Naive thymus-derived CD4-positive, alpha-beta T cell (primary cell): ENCODE measurements at regions not wholly inside any gene's neighbourhood (a gene's known extent, or its start where the extent isn't known, plus 50 kb on each side); places are given as distances from the start of the nearest gene placed in this dataset.

Experiments
- ATAC-seq: fragments of 150-1000 bp; cut with Tn5 transposase; 2 replicates; pipeline ENCODE4 v1.10.0; 2021; ENCODE audit warnings: mild to moderate bottlenecking, moderate library complexity
- CTCF ChIA-PET: fragments of 350-600 bp; sonication (Branson Sonifier 250); formaldehyde crosslinking; loops from one replicate; lab custom pipeline; 2021; ENCODE audit warnings: antibody characterized with exemption; lab: Charles Lee
- POLR2A ChIA-PET: fragments of 350-600 bp; sonication (Branson Sonifier 250); formaldehyde crosslinking; loops from one replicate; lab custom pipeline; 2021; ENCODE audit warnings: antibody characterized with exemption, inconsistent platforms; lab: Charles Lee
- DNase-seq, 9 donors: peaks; one replicate each; pipeline versions ENCODE4 v3.0.0 to v3.0.0-alpha.2; 2020 to 2022; ENCODE audit warnings: mixed read lengths in 1 of 9
- H3K27ac ChIP-seq: one replicate; pipeline ENCODE4 v1.7.0; 2013; ENCODE audit warnings: mild to moderate bottlenecking, low read depth, low read length, moderate library complexity
- H3K27me3 ChIP-seq, 2 donors: one replicate each; pipeline ENCODE4 v1.7.0; 2013; ENCODE audit warnings: low read length in 2 of 2, mild to moderate bottlenecking in 2 of 2, moderate library complexity in 2 of 2; ENCODE audit not compliant: control insufficient read depth in 2 of 2, insufficient read depth in 2 of 2
- H3K36me3 ChIP-seq, 3 experiments: 1 replicate in 2 of 3; 2 replicates in 1 of 3; pipeline ENCODE4 v1.7.0; 2013; ENCODE audit warnings: low read length in 3 of 3, mild to moderate bottlenecking in 3 of 3, moderate library complexity in 1 of 3; ENCODE audit not compliant: insufficient read depth in 3 of 3, control insufficient read depth in 2 of 3
- H3K4me1 ChIP-seq, 2 donors: one replicate each; pipeline ENCODE4 v1.7.0; 2013; ENCODE audit warnings: low read length in 2 of 2, mild to moderate bottlenecking in 2 of 2, moderate library complexity in 1 of 2; ENCODE audit not compliant: control insufficient read depth in 2 of 2, insufficient read depth in 2 of 2
- H3K4me3 ChIP-seq: 2 replicates; pipeline ENCODE4 v1.7.0; 2013; ENCODE audit warnings: mild to moderate bottlenecking, low read length
- H3K9me3 ChIP-seq, 3 experiments: 1 replicate in 2 of 3; 2 replicates in 1 of 3; pipeline ENCODE4 v1.7.0; 2013; ENCODE audit warnings: low read length in 3 of 3; ENCODE audit not compliant: control insufficient read depth in 2 of 3
- H3K27ac Mint-ChIP-seq, 9 donors: one replicate each; pipeline ENCODE4 v1.8.0; 2020 to 2022; ENCODE audit warnings: mixed read lengths in 9 of 9, mild to moderate bottlenecking in 8 of 9, moderate library complexity in 5 of 9, inconsistent platforms in 2 of 9
- H3K27me3 Mint-ChIP-seq, 5 donors: one replicate each; pipeline ENCODE4 v1.8.0; 2021 to 2022; ENCODE audit warnings: mixed read lengths in 5 of 5, mild to moderate bottlenecking in 1 of 5
- H3K36me3 Mint-ChIP-seq, 5 donors: one replicate each; pipeline ENCODE4 v1.8.0; 2020 to 2022; ENCODE audit warnings: mixed read lengths in 5 of 5, mild to moderate bottlenecking in 3 of 5, inconsistent platforms in 1 of 5
- H3K4me1 Mint-ChIP-seq, 7 donors: one replicate each; pipeline ENCODE4 v1.8.0; 2020 to 2022; ENCODE audit warnings: mixed read lengths in 7 of 7, mild to moderate bottlenecking in 3 of 7, inconsistent platforms in 1 of 7
- H3K4me3 Mint-ChIP-seq, 10 donors: one replicate each; pipeline ENCODE4 v1.8.0; 2020 to 2022; ENCODE audit warnings: mild to moderate bottlenecking in 10 of 10, mixed read lengths in 10 of 10, moderate library complexity in 6 of 10, inconsistent platforms in 2 of 10
- H3K9me3 Mint-ChIP-seq, 11 donors: one replicate each; pipeline ENCODE4 v1.8.0; 2020 to 2022; ENCODE audit warnings: mixed read lengths in 11 of 11, mild to moderate bottlenecking in 4 of 11, inconsistent platforms in 1 of 11, moderate library complexity in 1 of 11
- intact Hi-C, 2 donors: fragments of 100-400 bp; cut with micrococcal nuclease; formaldehyde crosslinking; loops; one replicate each; pipeline ENCODE4 v1.15.1; 2023

- H3K4me3 ChIP-seq = no peak overlapping the region
- H3K9me3 ChIP-seq = no peaks in the 10 kb centered on the region
- H3K36me3 ChIP-seq = no peaks in the 10 kb centered on the region
- no peaks in the 10 kb centered on the region for H3K36me3 Mint-ChIP-seq
- H3K27ac ChIP-seq = no peak overlapping the region
- ATAC-seq (no peak), DNase-seq (no peak)
- ChIA-PET CTCF (no interaction called here), POLR2A (no interaction called here)
- H3K9me3 Mint-ChIP-seq = peaks cover 0 to 9% (median 1%) of the 10 kb centered on the region in 11 donors
- no peaks in the 10 kb centered on the region for H3K27me3 ChIP-seq
- no peak overlapping the region for H3K4me3 Mint-ChIP-seq
- H3K4me1 ChIP-seq = no peaks in the 10 kb centered on the region
- intact Hi-C loops = no loop called here
- no peaks in the 10 kb centered on the region for H3K27me3 Mint-ChIP-seq
- H3K27ac Mint-ChIP-seq = peak overlapping the region in 1 of 9 donors; percentile 59
- no peaks in the 10 kb centered on the region for H3K4me1 Mint-ChIP-seq
Measured at GRCh38 chr4:117835566-117835965, 198.7 kb upstream of the NDST3 start.

DNA sequence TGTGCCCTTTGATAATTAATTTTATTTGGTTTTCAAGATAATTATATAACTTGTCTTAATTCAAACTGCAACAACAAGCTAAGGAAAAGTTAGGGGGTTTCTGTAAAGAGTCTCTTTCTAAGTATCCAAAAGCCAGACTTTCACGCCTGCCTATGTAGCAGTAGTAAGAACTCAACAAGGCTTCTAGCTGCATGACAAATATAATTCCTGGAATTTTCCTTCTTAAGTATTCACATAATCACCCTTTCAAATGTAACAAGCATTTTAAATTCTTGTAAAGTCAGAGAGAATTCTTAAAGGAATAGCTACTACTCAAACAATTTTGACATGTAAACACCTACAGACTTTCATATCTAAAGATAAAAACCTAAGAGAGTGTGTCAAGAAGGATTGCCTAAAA lies 189.7 kb upstream of the NDST3 start:
- Mint-ChIP-seq H3K36me3 (no peaks in the 10 kb centered on the region), H3K27ac (no peak overlapping the region), H3K9me3 (peaks cover 0 to 6% (median under 1%) of the 10 kb centered on the region in 11 donors), H3K4me1 (no peaks in the 10 kb centered on the region), H3K4me3 (no peak overlapping the region), H3K27me3 (no peaks in the 10 kb centered on the region)
- ATAC-seq (no peak), DNase-seq (no peak)
- intact Hi-C loops = no loop called here
- Histone ChIP-seq H3K9me3 (no peaks in the 10 kb centered on the region), H3K27ac (no peak overlapping the region), H3K4me1 (no peaks in the 10 kb centered on the region), H3K27me3 (no peaks in the 10 kb centered on the region), H3K4me3 (no peak overlapping the region), H3K36me3 (no peaks in the 10 kb centered on the region)
- POLR2A ChIA-PET = no interaction called here
- CTCF ChIA-PET = no interaction called here

- no peaks in the 10 kb centered on the region for H3K36me3 ChIP-seq
- H3K9me3 Mint-ChIP-seq = peaks cover 0 to 11% (median 3%) of the 10 kb centered on the region in 11 donors
- ChIA-PET POLR2A (no interaction called here), CTCF (no interaction called here)
- no peak overlapping the region for H3K27ac ChIP-seq
- H3K4me3 Mint-ChIP-seq = no peak overlapping the region
- no peaks in the 10 kb centered on the region for H3K36me3 Mint-ChIP-seq
- H3K4me3 ChIP-seq = no peak overlapping the region
- no peaks in the 10 kb centered on the region for H3K27me3 Mint-ChIP-seq
- no peaks in the 10 kb centered on the region for H3K4me1 ChIP-seq
- intact Hi-C loops = no loop called here
- ATAC-seq = no peak
- no peaks in the 10 kb centered on the region for H3K4me1 Mint-ChIP-seq
- H3K27ac Mint-ChIP-seq = no peak overlapping the region
- no peaks in the 10 kb centered on the region for H3K27me3 ChIP-seq
- peaks cover 0 to 7% (median 3%) of the 10 kb centered on the region in 3 experiments for H3K9me3 ChIP-seq
- DNase-seq = no peak
Measured at GRCh38 chr4:117845270-117845669, 189.0 kb upstream of the NDST3 start.

- no peaks in the 10 kb centered on the region for H3K4me1 ChIP-seq
- intact Hi-C loops = no loop called here
- H3K27ac ChIP-seq = no peak overlapping the region
- Mint-ChIP-seq H3K9me3 (peaks cover 0 to 17% (median 9%) of the 10 kb centered on the region in 11 donors), H3K4me1 (no peaks in the 10 kb centered on the region), H3K27ac (no peak overlapping the region), H3K36me3 (no peaks in the 10 kb centered on the region), H3K27me3 (no peaks in the 10 kb centered on the region), H3K4me3 (no peak overlapping the region)
- no peak overlapping the region for H3K4me3 ChIP-seq
- H3K9me3 ChIP-seq = peaks cover 0 to 8% (median 3%) of the 10 kb centered on the region in 3 experiments
- ChIA-PET CTCF (no interaction called here), POLR2A (no interaction called here)
- no peaks in the 10 kb centered on the region for H3K27me3 ChIP-seq
- no peaks in the 10 kb centered on the region for H3K36me3 ChIP-seq
- ATAC-seq (no peak), DNase-seq (no peak)
Measured at GRCh38 chr4:117847849-117848248, 186.4 kb upstream of the NDST3 start.

DNA sequence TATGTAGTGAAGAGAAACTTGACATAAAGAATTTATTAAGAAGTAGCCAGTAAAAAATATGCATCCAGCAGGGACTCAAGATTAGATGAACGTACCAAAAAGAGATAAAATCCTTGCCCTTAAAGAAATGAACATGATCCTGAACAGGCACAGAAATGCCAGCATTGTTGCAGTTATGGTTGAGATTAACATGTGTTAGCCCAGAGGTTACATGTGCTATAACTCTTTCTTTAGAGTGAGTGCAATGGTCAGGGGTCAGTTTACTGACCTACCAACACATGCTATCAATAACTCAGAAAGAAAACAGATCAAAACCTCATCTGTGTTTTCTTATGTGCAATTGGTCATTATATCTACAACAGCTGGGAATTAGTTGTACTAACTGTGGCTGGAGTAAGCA lies 166.1 kb upstream of the NDST3 start:
- CTCF ChIA-PET = no interaction called here
- no peaks in the 10 kb centered on the region for H3K4me1 Mint-ChIP-seq
- H3K27me3 Mint-ChIP-seq = no peaks in the 10 kb centered on the region

DNA sequence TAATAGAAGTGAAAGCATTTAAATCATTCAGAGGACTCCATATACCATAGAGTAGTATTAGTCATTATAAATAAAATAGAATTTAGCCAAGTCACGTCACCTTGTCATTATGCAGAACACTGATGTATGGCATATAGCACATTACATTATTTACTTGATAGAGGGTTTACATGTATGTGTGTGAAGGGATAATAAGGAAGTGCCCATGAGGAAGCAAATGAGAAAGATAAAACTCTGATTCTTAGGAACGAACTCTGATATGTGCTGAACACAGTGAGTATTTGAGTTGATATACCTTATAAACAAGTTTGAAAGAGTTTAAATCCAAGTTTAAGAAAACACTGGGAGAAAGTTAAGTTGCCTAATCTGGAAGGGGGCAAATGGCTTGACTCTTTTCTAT lies 160.5 kb upstream of the NDST3 start:
- Mint-ChIP-seq H3K27me3 (no peaks in the 10 kb centered on the region), H3K4me3 (no peak overlapping the region), H3K36me3 (no peaks in the 10 kb centered on the region), H3K9me3 (peaks cover 0 to 1% (median 0%) of the 10 kb centered on the region in 11 donors), H3K27ac (no peak overlapping the region), H3K4me1 (no peaks in the 10 kb centered on the region)
- intact Hi-C loops = no loop called here
- ChIA-PET POLR2A (no interaction called here), CTCF (no interaction called here)
- DNase-seq (no peak), ATAC-seq (no peak)
- H3K4me3 ChIP-seq = no peak overlapping the region
- H3K9me3 ChIP-seq = no peaks in the 10 kb centered on the region
- no peaks in the 10 kb centered on the region for H3K4me1 ChIP-seq
- H3K27ac ChIP-seq = no peak overlapping the region
- H3K27me3 ChIP-seq = no peaks in the 10 kb centered on the region
- H3K36me3 ChIP-seq = no peaks in the 10 kb centered on the region

More for the DNA sequence above, 166.1 kb upstream of the NDST3 start:
- intact Hi-C loops = no loop called here
- ATAC-seq (no peak), DNase-seq (no peak)
- H3K27ac Mint-ChIP-seq = no peak overlapping the region
- no peaks in the 10 kb centered on the region for H3K36me3 Mint-ChIP-seq
- H3K9me3 Mint-ChIP-seq = peaks cover 0 to 5% (median 0%) of the 10 kb centered on the region in 11 donors
- POLR2A ChIA-PET = no interaction called here
- Histone ChIP-seq H3K4me1 (no peaks in the 10 kb centered on the region), H3K9me3 (no peaks in the 10 kb centered on the region), H3K27me3 (no peaks in the 10 kb centered on the region), H3K27ac (no peak overlapping the region), H3K36me3 (no peaks in the 10 kb centered on the region), H3K4me3 (no peak overlapping the region)
- no peak overlapping the region for H3K4me3 Mint-ChIP-seq

DNA sequence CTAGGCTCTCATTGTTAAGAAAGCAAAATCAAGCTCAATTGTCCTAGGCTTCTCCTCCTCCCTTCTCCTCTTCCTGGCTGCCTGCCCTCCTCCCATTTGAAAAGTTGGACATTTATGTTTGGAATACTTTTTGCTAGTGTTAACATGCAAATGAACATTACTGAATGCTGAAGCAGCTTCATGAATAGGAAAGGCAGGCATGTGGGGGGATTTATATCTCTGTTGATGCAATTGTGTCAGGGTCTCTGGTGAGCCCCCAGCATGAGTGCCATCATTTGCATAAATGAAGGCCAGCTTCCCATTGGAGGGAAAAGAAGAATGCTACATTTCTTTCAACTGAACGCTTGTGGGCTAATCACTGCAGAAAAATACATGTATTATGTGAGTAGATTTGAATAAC lies 160.1 kb upstream of the NDST3 start:
- H3K27ac Mint-ChIP-seq = no peak overlapping the region
- H3K27me3 ChIP-seq = no peaks in the 10 kb centered on the region

More for the DNA sequence above, 160.1 kb upstream of the NDST3 start:
- Mint-ChIP-seq H3K36me3 (no peaks in the 10 kb centered on the region), H3K4me3 (no peak overlapping the region), H3K9me3 (peaks cover 0 to 1% (median 0%) of the 10 kb centered on the region in 11 donors), H3K27me3 (no peaks in the 10 kb centered on the region), H3K4me1 (no peaks in the 10 kb centered on the region)
- ATAC-seq (no peak), DNase-seq (no peak)
- no peak overlapping the region for H3K4me3 ChIP-seq
- ChIA-PET POLR2A (no interaction called here), CTCF (no interaction called here)
- intact Hi-C loops = no loop called here
- H3K36me3 ChIP-seq = no peaks in the 10 kb centered on the region
- no peak overlapping the region for H3K27ac ChIP-seq
- no peaks in the 10 kb centered on the region for H3K4me1 ChIP-seq
- H3K9me3 ChIP-seq = no peaks in the 10 kb centered on the region
